Endothelial cell of umbilical vein (primary cell): ENCODE measurements at regions not wholly inside any gene's neighbourhood (a gene's known extent, or its start where the extent isn't known, plus 50 kb on each side); places are given as distances from the start of the nearest gene placed in this dataset.

Source experiments
- CTCF ChIP-seq, 2 donors: IDR thresholded peaks; 1 replicate in 1 of 2; 2 replicates in 1 of 2; pipeline ENCODE4 v1.5.1; 2011; ENCODE audit warnings: low read length in 2 of 2, mild to moderate bottlenecking in 2 of 2, moderate library complexity in 2 of 2, control low read depth in 1 of 2, inconsistent platforms in 1 of 2, low read depth in 1 of 2; ENCODE audit not compliant: insufficient read depth in 1 of 2; ENCODE audit errors: extremely low read depth in 1 of 2
- EZH2 ChIP-seq: IDR thresholded peaks from 2 replicates; pipeline ENCODE4 v1.6.1; 2012; ENCODE audit warnings: borderline replicate concordance, low read depth, mild to moderate bottlenecking, moderate library complexity, low read length, inconsistent platforms; ENCODE audit not compliant: severe bottlenecking
- FOS ChIP-seq: IDR thresholded peaks from 2 replicates; pipeline ENCODE4 v1.6.1; 2011; ENCODE audit warnings: mild to moderate bottlenecking, low read length, moderate library complexity, borderline replicate concordance; ENCODE audit not compliant: insufficient read depth
- GATA2 ChIP-seq: IDR thresholded peaks from 2 replicates; pipeline ENCODE4 v1.7.0; 2011; ENCODE audit warnings: low read depth, mild to moderate bottlenecking, moderate library complexity, mixed read lengths, low read length; ENCODE audit not compliant: insufficient read length, insufficient read depth
- JUN ChIP-seq: IDR thresholded peaks from 2 replicates; pipeline ENCODE4 v1.6.1; 2011; ENCODE audit warnings: borderline replicate concordance, low read depth; ENCODE audit not compliant: insufficient read length, insufficient read depth
- MAX ChIP-seq: IDR thresholded peaks from 2 replicates; pipeline ENCODE4 v1.6.1; 2011; ENCODE audit not compliant: insufficient read depth, insufficient read length
- MYC ChIP-seq: IDR thresholded peaks from one replicate; pipeline ENCODE4 v1.6.1; 2011; ENCODE audit warnings: mild to moderate bottlenecking, low read depth, low read length
- POLR2A ChIP-seq: IDR thresholded peaks from 2 replicates; pipeline ENCODE4 v1.6.1; 2012; ENCODE audit warnings: low read depth, mild to moderate bottlenecking, control low read depth, low read length
- POLR2AphosphoS5 ChIP-seq: IDR thresholded peaks from 2 replicates; pipeline ENCODE4 v1.6.1; 2012; ENCODE audit warnings: low read depth, mild to moderate bottlenecking, control low read depth, low read length, moderate library complexity; ENCODE audit not compliant: insufficient read depth

GRCh38 chr5:135651156-135651555 is 72.4 kb upstream of the CXCL14 start:
- no peak for TF ChIP-seq CTCF (IDR thresholded peaks at IDR 0.05; ENCODE audit: extremely low read depth in 1 of 2, insufficient read depth in 1 of 2, low read depth in 1 of 2, low read length in 2 of 2)
- TF ChIP-seq MAX = no peak
- TF ChIP-seq MYC = no peak
- TF ChIP-seq POLR2AphosphoS5 = no peak
- no peak for TF ChIP-seq JUN
- TF ChIP-seq POLR2A = no peak
- TF ChIP-seq EZH2 = no peak
- TF ChIP-seq GATA2 = no peak
- TF ChIP-seq FOS = no peak
